Colonic mucosa (tissue), 4 donors: ENCODE measurements at regions not wholly inside any gene's neighbourhood (a gene's known extent, or its start where the extent isn't known, plus 50 kb on each side); places are given as distances from the start of the nearest gene placed in this dataset.

ENCODE experiments used
- DNase-seq: peaks from one replicate; pipeline ENCODE4 v3.0.0-alpha.2; 2020
- H3K27ac ChIP-seq: fragments of 200-600 bp; one replicate; pipeline ENCODE4 v1.8.0; 2021
- H3K27me3 ChIP-seq: fragments of 200-600 bp; one replicate; pipeline ENCODE4 v1.8.0; 2021
- H3K36me3 ChIP-seq: fragments of 200-600 bp; one replicate; pipeline ENCODE4 v1.8.0; 2021
- H3K4me1 ChIP-seq: fragments of 200-600 bp; one replicate; pipeline ENCODE4 v1.8.0; 2021; ENCODE audit warnings: mild to moderate bottlenecking
- H3K4me3 ChIP-seq: fragments of 200-600 bp; one replicate; pipeline ENCODE4 v1.8.0; 2021
- H3K9ac ChIP-seq, 2 donors: one replicate each; pipeline ENCODE4 v1.7.0; 2013; ENCODE audit warnings: control low read depth in 2 of 2, low read depth in 2 of 2, low read length in 2 of 2
- H3K9me3 ChIP-seq: fragments of 200-600 bp; one replicate; pipeline ENCODE4 v1.8.0; 2021
- intact Hi-C: fragments of 100-400 bp; cut with DNase I; formaldehyde crosslinking; loops from one replicate; pipeline ENCODE4 v1.14.1; 2022
- TF ChIP-seq, protein P1 (sequence below): fragments of 200-600 bp; IDR thresholded peaks from one replicate; pipeline ENCODE4 v1.8.0; 2022; ENCODE audit warnings: antibody characterized with exemption, mild to moderate bottlenecking
- donor health status: healthy.
- donor health status: DM: no; HTN: no; CAD: no.
- donor health status: DM: no; HTN: no; CAD: no.

GRCh38 chr15:68487087-68487843 is 55.3 kb upstream of the ITGA11 start:
- Histone ChIP-seq H3K4me3 (no peak overlapping the region), H3K9me3 (no peaks in the 10 kb centered on the region), H3K27me3 (no peaks in the 10 kb centered on the region), H3K36me3 (no peaks in the 10 kb centered on the region), H3K27ac (no peak overlapping the region), H3K4me1 (no peaks in the 10 kb centered on the region), H3K9ac (no peak overlapping the region)
- no peak for DNase-seq
- intact Hi-C loops, result no loop called here
- TF ChIP-seq, protein P1, sequence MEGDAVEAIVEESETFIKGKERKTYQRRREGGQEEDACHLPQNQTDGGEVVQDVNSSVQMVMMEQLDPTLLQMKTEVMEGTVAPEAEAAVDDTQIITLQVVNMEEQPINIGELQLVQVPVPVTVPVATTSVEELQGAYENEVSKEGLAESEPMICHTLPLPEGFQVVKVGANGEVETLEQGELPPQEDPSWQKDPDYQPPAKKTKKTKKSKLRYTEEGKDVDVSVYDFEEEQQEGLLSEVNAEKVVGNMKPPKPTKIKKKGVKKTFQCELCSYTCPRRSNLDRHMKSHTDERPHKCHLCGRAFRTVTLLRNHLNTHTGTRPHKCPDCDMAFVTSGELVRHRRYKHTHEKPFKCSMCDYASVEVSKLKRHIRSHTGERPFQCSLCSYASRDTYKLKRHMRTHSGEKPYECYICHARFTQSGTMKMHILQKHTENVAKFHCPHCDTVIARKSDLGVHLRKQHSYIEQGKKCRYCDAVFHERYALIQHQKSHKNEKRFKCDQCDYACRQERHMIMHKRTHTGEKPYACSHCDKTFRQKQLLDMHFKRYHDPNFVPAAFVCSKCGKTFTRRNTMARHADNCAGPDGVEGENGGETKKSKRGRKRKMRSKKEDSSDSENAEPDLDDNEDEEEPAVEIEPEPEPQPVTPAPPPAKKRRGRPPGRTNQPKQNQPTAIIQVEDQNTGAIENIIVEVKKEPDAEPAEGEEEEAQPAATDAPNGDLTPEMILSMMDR, result no peak

DNA sequence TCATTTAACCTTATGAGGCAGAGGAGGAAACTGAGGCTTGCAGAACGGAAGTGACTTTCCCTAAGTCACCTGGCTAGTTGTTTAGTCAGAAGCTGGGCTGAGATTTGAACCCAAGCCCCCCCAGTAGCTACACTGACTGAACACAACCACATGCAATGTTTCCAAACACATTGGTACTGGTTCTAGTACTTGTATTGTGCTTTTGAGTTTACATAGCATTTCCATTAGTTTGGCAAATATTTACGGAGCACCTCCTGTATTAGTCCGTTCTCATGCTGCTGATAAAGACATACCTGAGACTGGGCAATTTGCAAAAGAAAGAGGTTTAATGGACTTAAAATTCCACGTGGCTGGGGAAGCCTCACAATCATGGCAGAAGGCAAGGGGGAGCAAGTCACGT is 56.3 kb upstream of the ITGA11 start:
- Histone ChIP-seq H3K4me3 (no peak overlapping the region), H3K36me3 (no peaks in the 10 kb centered on the region), H3K27me3 (no peaks in the 10 kb centered on the region), H3K9ac (no peak overlapping the region), H3K27ac (no peak overlapping the region), H3K4me1 (no peaks in the 10 kb centered on the region), H3K9me3 (no peaks in the 10 kb centered on the region)
- no peak for DNase-seq
- TF ChIP-seq, protein P1, result no peak
- intact Hi-C loops, result no loop called here

DNA sequence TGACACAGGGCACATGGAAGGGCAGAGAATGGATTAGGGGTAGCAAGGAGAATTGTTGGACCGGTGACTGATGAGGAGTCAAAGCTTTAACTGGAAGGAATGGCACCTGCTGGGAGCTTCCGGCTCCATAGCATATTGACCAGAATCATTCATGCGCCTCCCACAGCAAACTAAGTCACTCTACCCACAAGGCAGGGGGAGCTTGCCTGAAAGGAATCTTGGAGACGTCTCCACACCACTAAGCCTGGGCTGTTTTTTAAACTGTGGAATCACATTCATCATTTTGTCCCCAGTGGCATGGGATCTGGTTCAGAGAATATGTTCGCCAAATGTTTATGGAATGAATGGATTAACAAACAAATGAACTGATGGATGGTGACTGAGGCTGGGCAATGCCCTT is 57.0 kb upstream of the ITGA11 start:
- no peak for DNase-seq
- Histone ChIP-seq H3K27ac (no peak overlapping the region), H3K36me3 (no peaks in the 10 kb centered on the region), H3K9me3 (no peaks in the 10 kb centered on the region), H3K4me1 (no peaks in the 10 kb centered on the region), H3K27me3 (no peaks in the 10 kb centered on the region), H3K9ac (no peak overlapping the region), H3K4me3 (no peak overlapping the region)
- intact Hi-C loops, result no loop called here
- TF ChIP-seq, protein P1, result no peak

- Histone ChIP-seq H3K9me3 (no peaks in the 10 kb centered on the region), H3K27ac (no peak overlapping the region), H3K36me3 (no peaks in the 10 kb centered on the region), H3K9ac (no peak overlapping the region), H3K4me1 (no peaks in the 10 kb centered on the region), H3K27me3 (no peaks in the 10 kb centered on the region), H3K4me3 (no peak overlapping the region)
- TF ChIP-seq, protein P1, result no peak
- intact Hi-C loops, result no loop called here
- no peak for DNase-seq
Measured at GRCh38 chr15:68489421-68489820, 57.5 kb upstream of the ITGA11 start.

GRCh38 chr15:68491415-68492106 is 59.6 kb upstream of the ITGA11 start:
- Histone ChIP-seq H3K36me3 (no peaks in the 10 kb centered on the region), H3K4me3 (no peak overlapping the region), H3K9ac (no peak overlapping the region), H3K27ac (no peak overlapping the region), H3K4me1 (no peaks in the 10 kb centered on the region), H3K27me3 (no peaks in the 10 kb centered on the region), H3K9me3 (no peaks in the 10 kb centered on the region)
- no peak for DNase-seq
- TF ChIP-seq, protein P1, result no peak
- intact Hi-C loops, result no loop called here
